H1 (cell line): ENCODE measurements at regions not wholly inside any gene's neighbourhood (a gene's known extent, or its start where the extent isn't known, plus 50 kb on each side); places are given as distances from the start of the nearest gene placed in this dataset.

Experiments
- CTCF ChIA-PET: fragments of 300-600 bp; sonication (Branson Sonifier 250); formaldehyde crosslinking; loops from one replicate; lab custom pipeline; 2021; ENCODE audit not compliant: partially characterized antibody; lab: Charles Lee
- POLR2A ChIA-PET: fragments of 300-600 bp; sonication (Branson Sonifier 250); formaldehyde crosslinking; loops from one replicate; lab custom pipeline; 2021; ENCODE audit warnings: inconsistent platforms; ENCODE audit not compliant: partially characterized antibody; lab: Charles Lee
- DNase-seq, 2 experiments: peaks; one replicate each; pipeline versions ENCODE4 v3.0.0 to v3.0.0-alpha.2; 2010 to 2022; ENCODE audit warnings: low spot score in 2 of 2, low read depth in 1 of 2, mixed read lengths in 1 of 2
- FAIRE-seq: peaks from 2 replicates; lab custom pipeline; 2011; peaks lifted over from hg19 to GRCh38; lab: Jason Lieb, UNC
- H2AFZ ChIP-seq: 2 replicates; pipeline ENCODE4 v1.8.1; 2012; ENCODE audit warnings: low read length, inconsistent platforms
- H2AK5ac ChIP-seq: 2 replicates; pipeline ENCODE4 v1.6.1; 2013; ENCODE audit warnings: low read depth, low read length
- H2BK120ac ChIP-seq: replicated peaks from 2 replicates; pipeline ENCODE3; 2013; ENCODE audit warnings: low read depth, low read length, inconsistent platforms
- H2BK12ac ChIP-seq: 2 replicates; pipeline ENCODE4 v1.6.1; 2013; ENCODE audit warnings: low read depth, low read length
- H2BK15ac ChIP-seq: 2 replicates; pipeline ENCODE4 v1.6.1; 2013; ENCODE audit warnings: low read length
- H2BK20ac ChIP-seq: 2 replicates; pipeline ENCODE4 v1.6.1; 2013; ENCODE audit warnings: low read length
- H2BK5ac ChIP-seq: 2 replicates; pipeline ENCODE4 v1.6.1; 2013; ENCODE audit warnings: low read depth, low read length
- H3K14ac ChIP-seq: 2 replicates; pipeline ENCODE4 v1.6.1; 2013; ENCODE audit warnings: inconsistent platforms; ENCODE audit not compliant: insufficient read length
- H3K18ac ChIP-seq: 2 replicates; pipeline ENCODE4 v1.6.1; 2013; ENCODE audit warnings: low read length; ENCODE audit errors: extremely low read depth
- H3K23ac ChIP-seq: 2 replicates; pipeline ENCODE4 v1.6.1; 2013; ENCODE audit warnings: inconsistent platforms; ENCODE audit not compliant: insufficient read length
- H3K23me2 ChIP-seq: 2 replicates; pipeline ENCODE4 v1.6.1; 2013; ENCODE audit warnings: low read depth, low read length
- H3K27ac ChIP-seq: 2 replicates; pipeline ENCODE4 v1.6.1; 2011; ENCODE audit warnings: low read depth, low read length, inconsistent platforms
- H3K27me3 ChIP-seq, 4 experiments: replicated peaks in 1 of 4; 1 replicate in 1 of 4; 2 replicates in 3 of 4; pipeline versions ENCODE4 v1.6.1 to v1.8.1; 2011 to 2013; ENCODE audit warnings: low read length in 3 of 4, mild to moderate bottlenecking in 3 of 4, inconsistent platforms in 2 of 4, mixed read lengths in 2 of 4, moderate library complexity in 1 of 4; ENCODE audit not compliant: control insufficient read depth in 3 of 4, insufficient read depth in 3 of 4; ENCODE audit errors: extremely low read depth in 1 of 4
- H3K36me3 ChIP-seq, 4 experiments: 2 replicates each; pipeline versions ENCODE4 v1.6.1 to v1.8.1; 2011 to 2013; ENCODE audit warnings: mild to moderate bottlenecking in 4 of 4, low read length in 3 of 4, moderate library complexity in 2 of 4, control low read depth in 1 of 4, inconsistent platforms in 1 of 4; ENCODE audit not compliant: insufficient read depth in 4 of 4, control insufficient read depth in 2 of 4
- H3K4ac ChIP-seq: replicated peaks from 2 replicates; pipeline ENCODE3; 2013; ENCODE audit warnings: low read length, low read depth, mixed read lengths, inconsistent platforms; ENCODE audit not compliant: insufficient read length
- H3K4me1 ChIP-seq, 4 experiments: replicated peaks in 1 of 4; 1 replicate in 1 of 4; 2 replicates in 3 of 4; pipeline versions ENCODE4 v1.6.1 to v1.8.1; 2011 to 2013; ENCODE audit warnings: low read length in 3 of 4, inconsistent platforms in 2 of 4, mixed read lengths in 1 of 4; ENCODE audit not compliant: insufficient read depth in 4 of 4, control insufficient read depth in 3 of 4
- H3K4me2 ChIP-seq, 2 experiments: 2 replicates each; pipeline versions ENCODE4 v1.6.1 to v1.8.1; 2011 to 2013; ENCODE audit warnings: low read depth in 2 of 2, low read length in 2 of 2, control low read depth in 1 of 2, inconsistent platforms in 1 of 2, mild to moderate bottlenecking in 1 of 2; ENCODE audit not compliant: insufficient read depth in 1 of 2
- H3K4me3 ChIP-seq, 4 experiments: fragments of 200-600, 300-600 bp in 1 of 4; sonication (generic), shearing (Covaris generic), sonication (Bioruptor Twin) in 1 of 4; 2 replicates each; pipeline versions ENCODE4 v1.5.1 to v1.8.1; 2011 to 2016; ENCODE audit warnings: low read length in 4 of 4, low read depth in 3 of 4, control low read depth in 2 of 4, inconsistent platforms in 2 of 4, mild to moderate bottlenecking in 2 of 4, mixed read lengths in 1 of 4, moderate library complexity in 1 of 4; ENCODE audit not compliant: insufficient read depth in 2 of 4; ENCODE audit errors: extremely low read depth in 1 of 4
- H3K56ac ChIP-seq: replicated peaks from 2 replicates; pipeline ENCODE3; 2013; ENCODE audit warnings: low read depth, mild to moderate bottlenecking, mixed read lengths, low read length, inconsistent platforms; ENCODE audit not compliant: insufficient read length
- H3K79me1 ChIP-seq: 2 replicates; pipeline ENCODE4 v1.6.1; 2013; ENCODE audit warnings: low read depth, low read length, control low read depth
- H3K79me2 ChIP-seq, 2 experiments: 2 replicates each; pipeline versions ENCODE4 v1.6.1 to v1.8.1; 2012 to 2013; ENCODE audit warnings: low read length in 2 of 2, mild to moderate bottlenecking in 2 of 2, inconsistent platforms in 1 of 2; ENCODE audit not compliant: insufficient read depth in 2 of 2, control insufficient read depth in 1 of 2
- H3K9ac ChIP-seq, 4 experiments: replicated peaks in 1 of 4; 1 replicate in 1 of 4; 2 replicates in 3 of 4; pipeline versions ENCODE4 v1.6.1 to v1.8.1; 2011 to 2013; ENCODE audit warnings: low read depth in 3 of 4, low read length in 3 of 4, control low read depth in 2 of 4, mild to moderate bottlenecking in 2 of 4, moderate library complexity in 2 of 4, inconsistent platforms in 1 of 4; ENCODE audit errors: extremely low read depth in 1 of 4
- H3K9me3 ChIP-seq, 2 experiments: 2 replicates each; pipeline versions ENCODE4 v1.6.1 to v1.8.1; 2012 to 2013; ENCODE audit warnings: mild to moderate bottlenecking in 2 of 2, moderate library complexity in 2 of 2, control low read depth in 1 of 2, inconsistent platforms in 1 of 2, low read depth in 1 of 2, low read length in 1 of 2, mixed read lengths in 1 of 2; ENCODE audit not compliant: insufficient read depth in 2 of 2
- H4K20me1 ChIP-seq, 2 experiments: replicated peaks in 1 of 2; 2 replicates each; pipeline versions ENCODE3 to v1.8.1; 2011 to 2013; ENCODE audit warnings: inconsistent platforms in 2 of 2, low read length in 2 of 2, mild to moderate bottlenecking in 1 of 2; ENCODE audit not compliant: insufficient read depth in 2 of 2, control insufficient read depth in 1 of 2
- H4K5ac ChIP-seq: 2 replicates; pipeline ENCODE4 v1.6.1; 2013; ENCODE audit warnings: low read length, low read depth, mixed read lengths, inconsistent platforms; ENCODE audit not compliant: insufficient read length
- H4K8ac ChIP-seq: 2 replicates; pipeline ENCODE4 v1.8.0; 2013; ENCODE audit warnings: mild to moderate bottlenecking, moderate library complexity, low read length, inconsistent platforms; ENCODE audit not compliant: insufficient read depth; ENCODE audit errors: extremely low read depth
- H4K91ac ChIP-seq: replicated peaks from 2 replicates; pipeline ENCODE3; 2013; ENCODE audit warnings: low read length, mixed read lengths, inconsistent platforms; ENCODE audit not compliant: insufficient read length
- POLR2A ChIP-seq, 2 experiments: IDR thresholded peaks; 1 replicate in 1 of 2; 2 replicates in 1 of 2; pipeline ENCODE4 v1.6.1; 2011; ENCODE audit warnings: low read depth in 2 of 2, low read length in 2 of 2, mild to moderate bottlenecking in 2 of 2; ENCODE audit errors: control extremely low read depth in 1 of 2
- RXRA ChIP-seq: IDR thresholded peaks from 2 replicates; pipeline ENCODE4 v1.6.1; 2011; ENCODE audit warnings: low read depth, mild to moderate bottlenecking, low read length, moderate library complexity; ENCODE audit not compliant: insufficient read depth
- WGBS, 2 experiments: shearing (Covaris generic) in 1 of 2; methylation state at CpG; one replicate each; pipeline versions ENCODE4 v1.1.6 to v1.1.7; 2013 to 2015; ENCODE audit warnings: low lambda C conversion rate in 2 of 2, mixed read lengths in 2 of 2, inconsistent platforms in 1 of 2, low coverage in 1 of 2, missing lambda C conversion rate in 1 of 2; ENCODE audit not compliant: insufficient replicate concordance in 2 of 2, insufficient coverage in 1 of 2, insufficient read length in 1 of 2; ENCODE audit errors: extremely low coverage in 1 of 2, missing lambda C conversion rate in 1 of 2; 5-methylcytosine and 5-hydroxymethylcytosine counted together

- ChIA-PET CTCF (no interaction called here), POLR2A (no interaction called here)
- FAIRE-seq (no peak), DNase-seq (no peak)
- Histone ChIP-seq H3K23me2 (no peaks in the 10 kb centered on the region), H4K91ac (no peak overlapping the region), H3K4me2 (no peak overlapping the region), H3K36me3 (no peaks in the 10 kb centered on the region), H2BK15ac (no peak overlapping the region), H4K5ac (no peak overlapping the region), H3K14ac (no peak overlapping the region), H3K79me1 (no peaks in the 10 kb centered on the region), H2BK20ac (no peak overlapping the region), H4K8ac (no peak overlapping the region), H2AK5ac (no peak overlapping the region), H3K27ac (no peak overlapping the region), H3K9me3 (0 out of 4 replicates have a peak, but pooled peaks cover 0 to 3% of the 10 kb centered on the region in 2 experiments), H3K4me1 (no peaks in the 10 kb centered on the region), H4K20me1 (no peaks in the 10 kb centered on the region), H3K4ac (no peak overlapping the region), H3K79me2 (no peaks in the 10 kb centered on the region), H3K9ac (no peak overlapping the region), H3K4me3 (no peak overlapping the region), H3K27me3 (no peaks in the 10 kb centered on the region), H3K56ac (no peak overlapping the region), H2AFZ (no peak overlapping the region), H3K18ac (no peak overlapping the region), H2BK5ac (no peak overlapping the region), H2BK120ac (no peak overlapping the region), H3K23ac (no peak overlapping the region), H2BK12ac (no peak overlapping the region)
- 95% methylated on average over 2 of the region's 2 CpGs; no CpG with 5 or more reads in 1 of the 2 experiments for WGBS, 2 experiments
- TF ChIP-seq RXRA (no peak), POLR2A (IDR thresholded peaks at IDR 0.05; ENCODE audit: control extremely low read depth in 1 of 2, low read depth in 2 of 2, low read length in 2 of 2) (no peak)
Observed at GRCh38 chrX:67415937-67416336, 127.9 kb upstream of the AR start.
